Calu3 (cell line): ENCODE measurements at regions not wholly inside any gene's neighbourhood (a gene's known extent, or its start where the extent isn't known, plus 50 kb on each side); places are given as distances from the start of the nearest gene placed in this dataset.

Experiments used
- BruUV-seq: library from RNA; stranded (reverse); fragments of 400-500 nt; replicated peaks from 2 replicates; lab custom pipeline; 2021; lab: Mats Ljungman, UMichigan
- CTCF ChIA-PET: fragments of 300-600 bp; sonication (Branson Sonifier 250); formaldehyde crosslinking; loops from one replicate; lab custom pipeline; 2022; ENCODE audit warnings: antibody characterized with exemption; lab: Charles Lee
- DNase-seq: peaks from one replicate; pipeline ENCODE4 v3.0.0; 2022
- H3K27ac Mint-ChIP-seq: one replicate; pipeline ENCODE4 v1.8.0; 2022; ENCODE audit warnings: mixed read lengths; ENCODE audit not compliant: unreplicated experiment
- H3K27me3 Mint-ChIP-seq: one replicate; pipeline ENCODE4 v1.8.0; 2022; ENCODE audit warnings: mixed read lengths; ENCODE audit not compliant: unreplicated experiment
- H3K36me3 Mint-ChIP-seq: one replicate; pipeline ENCODE4 v1.8.0; 2022; ENCODE audit warnings: mild to moderate bottlenecking, moderate library complexity, mixed read lengths; ENCODE audit not compliant: insufficient read depth, unreplicated experiment
- H3K4me1 Mint-ChIP-seq: one replicate; pipeline ENCODE4 v1.8.0; 2022; ENCODE audit warnings: mild to moderate bottlenecking, low read depth, mixed read lengths; ENCODE audit not compliant: unreplicated experiment
- H3K4me3 Mint-ChIP-seq: one replicate; pipeline ENCODE4 v1.8.0; 2022; ENCODE audit warnings: mild to moderate bottlenecking, low read depth, moderate library complexity, mixed read lengths; ENCODE audit not compliant: unreplicated experiment
- H3K9me3 Mint-ChIP-seq: one replicate; pipeline ENCODE4 v1.8.0; 2022; ENCODE audit warnings: low read depth, mixed read lengths; ENCODE audit not compliant: unreplicated experiment
- CTCF ChIP-seq: fragments of 200-600 bp; IDR thresholded peaks from one replicate; pipeline ENCODE4 v1.8.0; 2022; ENCODE audit warnings: antibody characterized with exemption; ENCODE audit not compliant: unreplicated experiment
- intact Hi-C: fragments of 100-400 bp; cut with micrococcal nuclease; formaldehyde crosslinking; loops from one replicate; pipeline ENCODE4 v1.10.0; 2022; ENCODE audit not compliant: unreplicated experiment

- Mint-ChIP-seq H3K36me3 (no peaks in the 10 kb centered on the region), H3K27me3 (peaks cover 7% of the 10 kb centered on the region), H3K9me3 (no peaks in the 10 kb centered on the region), H3K4me1 (no peaks in the 10 kb centered on the region), H3K27ac (no peak overlapping the region), H3K4me3 (no peak overlapping the region)
- intact Hi-C loops = no loop called here
- no peak for DNase-seq
- no peak for TF ChIP-seq CTCF
- CTCF ChIA-PET = no interaction called here
- no TSS peak for BruUV-seq
Observed at GRCh38 chr20:16179371-16179770, 393.9 kb downstream of the KIF16B start.

- CTCF ChIA-PET = no interaction called here
- intact Hi-C loops = no loop called here
- H3K4me1 Mint-ChIP-seq = no peaks in the 10 kb centered on the region
- peaks cover 8% of the 10 kb centered on the region for H3K27me3 Mint-ChIP-seq
- no peak overlapping the region for H3K4me3 Mint-ChIP-seq
- H3K36me3 Mint-ChIP-seq = no peaks in the 10 kb centered on the region
- no peaks in the 10 kb centered on the region for H3K9me3 Mint-ChIP-seq
- BruUV-seq = no TSS peak
- DNase-seq = no peak
- TF ChIP-seq CTCF = no peak
- H3K27ac Mint-ChIP-seq = no peak overlapping the region
Observed at GRCh38 chr20:16178546-16179135, 394.6 kb downstream of the KIF16B start.

- no peak for TF ChIP-seq CTCF
- H3K9me3 Mint-ChIP-seq = no peaks in the 10 kb centered on the region
- CTCF ChIA-PET = no interaction called here
- peaks cover 20% of the 10 kb centered on the region for H3K27me3 Mint-ChIP-seq
- no peak overlapping the region for H3K27ac Mint-ChIP-seq
- no TSS peak for BruUV-seq
- no peak for DNase-seq
- no peak overlapping the region for H3K4me3 Mint-ChIP-seq
- intact Hi-C loops = no loop called here
- no peaks in the 10 kb centered on the region for H3K36me3 Mint-ChIP-seq
- no peaks in the 10 kb centered on the region for H3K4me1 Mint-ChIP-seq
Observed at GRCh38 chr20:16175322-16175961, 397.8 kb downstream of the KIF16B start.

GRCh38 chr20:16174311-16174710 is 398.9 kb downstream of the KIF16B start:
- CTCF ChIA-PET = no interaction called here
- no peak for DNase-seq
- Mint-ChIP-seq H3K27me3 (peaks cover 20% of the 10 kb centered on the region), H3K4me1 (no peaks in the 10 kb centered on the region), H3K4me3 (no peak overlapping the region), H3K9me3 (no peaks in the 10 kb centered on the region), H3K27ac (no peak overlapping the region), H3K36me3 (no peaks in the 10 kb centered on the region)
- TF ChIP-seq CTCF = no peak
- no TSS peak for BruUV-seq
- intact Hi-C loops = no loop called here
